ENCODE measurements at regions not wholly inside any gene's neighbourhood (a gene's known extent, or its start where the extent isn't known, plus 50 kb on each side); places are given as distances from the start of the nearest gene placed in this dataset.

DNA sequence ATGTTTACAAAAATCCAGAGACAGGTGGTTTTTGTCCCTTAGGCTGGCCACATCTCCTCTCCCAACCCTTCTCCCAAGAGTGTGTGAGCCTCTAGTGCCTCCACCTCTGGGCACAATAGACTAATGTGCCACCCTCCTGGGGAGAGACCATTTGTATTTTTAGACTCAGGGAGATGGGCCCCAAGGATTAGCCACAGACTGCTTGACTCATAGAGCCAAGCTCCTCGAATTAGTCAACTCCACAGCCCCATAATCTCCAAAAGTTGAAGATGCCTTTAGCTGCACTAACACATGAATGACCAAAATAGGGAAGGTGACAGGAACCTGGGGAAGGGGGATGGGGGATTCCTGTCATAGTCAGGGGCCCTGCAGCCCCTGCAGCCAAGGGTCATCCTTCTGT lies 53.0 kb upstream of the LRRC32 start:
- TF ChIP-seq, protein P1, sequence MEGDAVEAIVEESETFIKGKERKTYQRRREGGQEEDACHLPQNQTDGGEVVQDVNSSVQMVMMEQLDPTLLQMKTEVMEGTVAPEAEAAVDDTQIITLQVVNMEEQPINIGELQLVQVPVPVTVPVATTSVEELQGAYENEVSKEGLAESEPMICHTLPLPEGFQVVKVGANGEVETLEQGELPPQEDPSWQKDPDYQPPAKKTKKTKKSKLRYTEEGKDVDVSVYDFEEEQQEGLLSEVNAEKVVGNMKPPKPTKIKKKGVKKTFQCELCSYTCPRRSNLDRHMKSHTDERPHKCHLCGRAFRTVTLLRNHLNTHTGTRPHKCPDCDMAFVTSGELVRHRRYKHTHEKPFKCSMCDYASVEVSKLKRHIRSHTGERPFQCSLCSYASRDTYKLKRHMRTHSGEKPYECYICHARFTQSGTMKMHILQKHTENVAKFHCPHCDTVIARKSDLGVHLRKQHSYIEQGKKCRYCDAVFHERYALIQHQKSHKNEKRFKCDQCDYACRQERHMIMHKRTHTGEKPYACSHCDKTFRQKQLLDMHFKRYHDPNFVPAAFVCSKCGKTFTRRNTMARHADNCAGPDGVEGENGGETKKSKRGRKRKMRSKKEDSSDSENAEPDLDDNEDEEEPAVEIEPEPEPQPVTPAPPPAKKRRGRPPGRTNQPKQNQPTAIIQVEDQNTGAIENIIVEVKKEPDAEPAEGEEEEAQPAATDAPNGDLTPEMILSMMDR (tag by site-specific recombination; IDR thresholded peaks at IDR 0.05) = no peak
- no peak for TF ChIP-seq ZNF701 (tag by site-specific recombination; IDR thresholded peaks at IDR 0.05)
- TF ChIP-seq, protein P2, sequence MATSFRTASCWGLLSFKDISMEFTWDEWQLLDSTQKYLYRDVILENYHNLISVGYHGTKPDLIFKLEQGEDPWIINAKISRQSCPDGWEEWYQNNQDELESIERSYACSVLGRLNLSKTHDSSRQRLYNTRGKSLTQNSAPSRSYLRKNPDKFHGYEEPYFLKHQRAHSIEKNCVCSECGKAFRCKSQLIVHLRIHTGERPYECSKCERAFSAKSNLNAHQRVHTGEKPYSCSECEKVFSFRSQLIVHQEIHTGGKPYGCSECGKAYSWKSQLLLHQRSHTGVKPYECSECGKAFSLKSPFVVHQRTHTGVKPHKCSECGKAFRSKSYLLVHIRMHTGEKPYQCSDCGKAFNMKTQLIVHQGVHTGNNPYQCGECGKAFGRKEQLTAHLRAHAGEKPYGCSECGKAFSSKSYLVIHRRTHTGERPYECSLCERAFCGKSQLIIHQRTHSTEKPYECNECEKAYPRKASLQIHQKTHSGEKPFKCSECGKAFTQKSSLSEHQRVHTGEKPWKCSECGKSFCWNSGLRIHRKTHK (tag by site-specific recombination; IDR thresholded peaks at IDR 0.05) = no peak
- TF ChIP-seq SP2 (tag by site-specific recombination; IDR thresholded peaks at IDR 0.05) = no peak
- TF ChIP-seq, protein P3, sequence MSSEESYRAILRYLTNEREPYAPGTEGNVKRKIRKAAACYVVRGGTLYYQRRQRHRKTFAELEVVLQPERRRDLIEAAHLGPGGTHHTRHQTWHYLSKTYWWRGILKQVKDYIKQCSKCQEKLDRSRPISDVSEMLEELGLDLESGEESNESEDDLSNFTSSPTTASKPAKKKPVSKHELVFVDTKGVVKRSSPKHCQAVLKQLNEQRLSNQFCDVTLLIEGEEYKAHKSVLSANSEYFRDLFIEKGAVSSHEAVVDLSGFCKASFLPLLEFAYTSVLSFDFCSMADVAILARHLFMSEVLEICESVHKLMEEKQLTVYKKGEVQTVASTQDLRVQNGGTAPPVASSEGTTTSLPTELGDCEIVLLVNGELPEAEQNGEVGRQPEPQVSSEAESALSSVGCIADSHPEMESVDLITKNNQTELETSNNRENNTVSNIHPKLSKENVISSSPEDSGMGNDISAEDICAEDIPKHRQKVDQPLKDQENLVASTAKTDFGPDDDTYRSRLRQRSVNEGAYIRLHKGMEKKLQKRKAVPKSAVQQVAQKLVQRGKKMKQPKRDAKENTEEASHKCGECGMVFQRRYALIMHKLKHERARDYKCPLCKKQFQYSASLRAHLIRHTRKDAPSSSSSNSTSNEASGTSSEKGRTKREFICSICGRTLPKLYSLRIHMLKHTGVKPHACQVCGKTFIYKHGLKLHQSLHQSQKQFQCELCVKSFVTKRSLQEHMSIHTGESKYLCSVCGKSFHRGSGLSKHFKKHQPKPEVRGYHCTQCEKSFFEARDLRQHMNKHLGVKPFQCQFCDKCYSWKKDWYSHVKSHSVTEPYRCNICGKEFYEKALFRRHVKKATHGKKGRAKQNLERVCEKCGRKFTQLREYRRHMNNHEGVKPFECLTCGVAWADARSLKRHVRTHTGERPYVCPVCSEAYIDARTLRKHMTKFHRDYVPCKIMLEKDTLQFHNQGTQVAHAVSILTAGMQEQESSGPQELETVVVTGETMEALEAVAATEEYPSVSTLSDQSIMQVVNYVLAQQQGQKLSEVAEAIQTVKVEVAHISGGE (tag by site-specific recombination; conservative IDR thresholded peaks at IDR 0.05; ENCODE audit: low read depth) = no peak
- no peak for TF ChIP-seq ZNF585B (tag by site-specific recombination; IDR thresholded peaks at IDR 0.05)

All from HEK293 (cell line).